HG02970 (cell line): ENCODE measurements at regions not wholly inside any gene's neighbourhood (a gene's known extent, or its start where the extent isn't known, plus 50 kb on each side); places are given as distances from the start of the nearest gene placed in this dataset.
A peak's percentile ranks its signal among the peaks of the same experiment; 100 is the strongest.

Experiments
- ATAC-seq: cut with Tn5 transposase; IDR thresholded peaks from one replicate; pipeline ENCODE4 v1.9.1; 2021; ENCODE audit warnings: mild to moderate bottlenecking, moderate library complexity, moderate number of reproducible peaks; ENCODE audit not compliant: unreplicated experiment, low FRiP score

GRCh38 chr15:92224843-92225242 is 168.8 kb upstream of the ST8SIA2 start:
- no peak for ATAC-seq

GRCh38 chr15:92226020-92226612 is 167.6 kb upstream of the ST8SIA2 start:
- no peak for ATAC-seq

- no peak for ATAC-seq
Observed at GRCh38 chr15:92228830-92229229, 164.9 kb upstream of the ST8SIA2 start.

DNA sequence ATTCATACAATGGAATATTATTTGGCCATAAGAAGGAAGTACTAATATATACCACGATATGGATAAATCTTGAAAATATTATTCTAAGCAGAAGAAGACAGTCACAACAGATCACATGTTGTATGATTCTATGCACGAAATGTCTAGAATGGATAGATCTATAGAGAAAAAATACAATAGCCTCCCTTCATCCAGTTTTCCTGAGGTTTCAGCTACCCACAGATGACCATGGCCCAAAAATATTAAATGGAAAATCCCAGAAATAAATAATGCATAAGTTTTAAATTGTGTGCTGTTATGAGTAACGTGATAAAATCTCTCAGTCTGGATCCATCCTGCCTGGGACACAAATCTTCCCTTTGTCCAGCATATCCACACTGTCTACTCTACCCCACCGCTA is 162.2 kb upstream of the ST8SIA2 start:
- no peak for ATAC-seq

GRCh38 chr15:92232317-92232716 is 161.4 kb upstream of the ST8SIA2 start:
- no peak for ATAC-seq

DNA sequence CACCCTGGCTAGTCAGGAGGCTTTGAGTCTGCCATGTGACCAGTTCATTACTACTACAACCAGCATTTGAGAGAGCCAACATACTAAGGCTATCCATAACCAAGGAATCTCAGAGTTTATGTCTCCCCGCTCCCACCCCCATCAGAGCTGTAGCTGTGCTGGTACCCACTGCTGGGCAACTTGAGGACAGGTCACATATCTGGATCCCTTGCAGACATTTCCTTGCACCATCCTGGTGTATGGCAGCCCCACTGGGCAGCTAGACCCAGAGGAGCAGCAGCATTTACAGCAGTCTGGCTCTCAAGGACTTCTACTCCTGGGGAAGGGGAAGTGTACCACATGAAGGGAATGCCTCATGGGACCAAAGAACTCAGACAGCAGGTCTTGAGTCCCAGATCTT is 160.8 kb upstream of the ST8SIA2 start:
- ATAC-seq: no peak

- ATAC-seq: no peak
Observed at GRCh38 chr15:92243227-92243626, 150.5 kb upstream of the ST8SIA2 start.

GRCh38 chr15:92244703-92245102 is 149.0 kb upstream of the ST8SIA2 start:
- ATAC-seq: no peak

DNA sequence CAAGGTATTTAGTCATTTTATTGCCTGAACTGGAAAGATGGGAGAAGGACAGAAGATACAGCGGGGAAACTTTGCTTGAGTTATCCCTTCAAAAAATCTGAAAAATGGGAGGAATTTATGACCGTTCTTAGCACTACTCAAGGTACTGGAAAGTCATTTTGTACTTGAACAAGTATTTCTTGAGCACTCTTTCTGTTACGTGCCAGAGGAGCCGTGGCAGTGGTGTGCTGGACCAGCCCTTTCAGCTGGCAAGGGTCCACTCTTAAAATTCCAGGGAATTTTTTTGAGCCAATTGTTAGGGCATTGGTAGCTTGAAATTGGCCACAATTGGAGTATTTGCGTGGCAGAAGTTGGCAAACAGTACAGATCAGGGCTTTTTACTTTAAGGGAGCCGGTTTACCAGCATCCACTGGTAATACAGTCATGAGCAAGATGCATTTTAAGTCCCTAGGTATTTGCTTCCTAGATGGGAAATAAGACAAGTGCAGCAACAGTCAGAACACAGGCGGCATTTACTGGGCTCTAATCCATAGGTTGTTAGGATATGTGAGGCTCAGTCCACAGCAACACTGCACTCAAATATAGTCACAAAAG is 145.9 kb upstream of the ST8SIA2 start:
- ATAC-seq: no peak

- ATAC-seq: no peak
Observed at GRCh38 chr15:92266796-92267685, 126.6 kb upstream of the ST8SIA2 start.

- ATAC-seq: no peak
Observed at GRCh38 chr15:92268900-92269299, 124.8 kb upstream of the ST8SIA2 start.

DNA sequence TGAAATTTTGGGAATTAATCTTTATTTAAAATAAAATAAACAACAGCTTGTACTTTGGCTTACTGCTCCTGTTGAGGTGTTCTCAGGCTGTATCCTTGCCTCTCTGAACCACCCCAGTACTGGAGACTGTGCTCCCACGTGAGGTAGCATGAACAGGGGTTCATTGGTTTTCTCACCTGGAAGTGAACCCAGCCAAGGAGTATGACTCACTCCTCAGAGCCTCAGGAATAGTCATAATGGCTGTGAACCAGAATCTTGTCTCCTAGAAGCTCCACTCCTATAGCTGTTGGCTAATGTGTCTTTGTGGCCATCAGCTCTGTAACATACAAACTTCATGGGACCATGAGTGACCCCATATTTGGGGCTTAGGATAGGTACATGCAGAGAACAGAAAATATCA is 122.5 kb upstream of the ST8SIA2 start:
- ATAC-seq: no peak

DNA sequence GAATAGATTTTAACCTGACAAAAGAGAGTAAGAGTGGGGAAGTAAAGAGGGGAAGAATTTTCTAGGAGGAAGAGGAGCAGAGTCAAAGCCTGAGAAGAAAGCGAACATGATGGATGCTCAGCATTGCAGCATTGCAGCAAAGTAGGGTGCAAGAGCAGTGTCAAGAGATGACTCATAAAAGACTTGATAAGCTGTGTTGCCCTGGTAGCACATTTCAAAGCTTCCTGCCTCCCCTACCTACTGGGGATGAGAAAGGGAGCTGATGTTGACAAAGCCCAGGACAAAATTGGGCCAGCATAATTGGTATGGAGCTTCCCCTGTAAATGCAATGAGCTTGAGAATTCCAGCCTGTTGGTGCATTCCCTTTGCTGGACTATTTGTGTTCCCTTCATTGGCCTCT is 121.6 kb upstream of the ST8SIA2 start:
- no peak for ATAC-seq

DNA sequence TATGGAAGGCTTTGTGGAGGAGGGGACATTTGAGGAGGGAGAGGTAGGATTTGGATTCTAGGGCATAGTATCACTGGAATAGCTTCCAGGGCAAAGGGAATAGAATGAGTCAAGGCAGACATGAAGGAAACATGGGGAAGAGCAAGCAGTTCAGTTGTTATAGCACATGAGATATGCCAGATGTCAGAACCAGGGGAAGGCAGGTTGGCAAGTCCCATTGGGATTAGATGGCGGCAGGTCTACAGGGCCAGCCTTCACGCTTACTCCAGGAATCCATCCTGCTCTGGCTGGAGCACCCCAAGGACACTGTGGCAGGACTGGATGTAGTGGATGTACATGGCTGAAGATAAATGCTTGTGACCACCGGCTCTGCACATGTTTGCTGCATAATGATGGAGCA is 120.4 kb upstream of the ST8SIA2 start:
- ATAC-seq: no peak

DNA sequence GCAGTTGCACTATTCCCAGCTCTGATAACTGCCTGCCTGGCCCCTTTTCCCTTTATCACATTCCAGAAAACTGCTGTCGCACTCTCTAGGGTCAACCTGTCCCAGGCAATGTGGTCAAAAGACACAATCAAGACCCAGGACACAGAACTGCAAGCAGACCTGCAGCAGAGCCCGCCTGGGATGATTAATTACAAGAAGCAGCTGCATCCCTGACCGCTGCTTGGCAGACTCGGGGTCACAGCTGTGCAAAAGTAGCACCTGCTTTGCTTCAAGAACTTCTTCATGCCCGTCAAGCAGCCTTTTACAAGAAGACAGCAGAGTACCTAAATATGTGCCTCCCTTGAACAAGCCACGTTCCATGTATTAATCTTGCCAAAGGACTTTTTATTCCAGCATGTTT is 120.0 kb upstream of the ST8SIA2 start:
- ATAC-seq: no peak

DNA sequence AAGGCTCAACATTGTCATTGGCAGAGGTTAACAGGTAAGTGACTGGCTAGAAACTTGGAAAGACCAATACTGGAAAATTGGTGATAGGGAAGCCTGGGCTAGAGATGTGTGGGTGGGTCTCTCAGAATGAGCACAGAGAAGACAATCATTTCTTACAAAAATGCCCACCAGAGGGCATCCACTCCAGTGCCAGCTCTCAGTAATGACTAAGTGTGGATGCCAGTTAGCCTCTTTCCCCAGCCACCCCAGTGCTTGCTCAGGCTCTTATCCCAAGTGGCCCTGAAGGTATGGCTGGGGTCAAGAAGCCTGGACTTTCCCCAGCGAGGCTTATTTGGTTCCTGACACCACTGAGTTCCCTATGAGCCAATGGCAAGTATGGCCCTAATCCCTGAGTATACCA is 115.9 kb upstream of the ST8SIA2 start:
- no peak for ATAC-seq

GRCh38 chr15:92283813-92284212 is 109.9 kb upstream of the ST8SIA2 start:
- ATAC-seq: no peak

GRCh38 chr15:92288755-92289154 is 104.9 kb upstream of the ST8SIA2 start:
- peak; percentile 74 for ATAC-seq

- ATAC-seq: no peak
Observed at GRCh38 chr15:92289733-92290132, 103.9 kb upstream of the ST8SIA2 start.

GRCh38 chr15:92290359-92290992 is 103.2 kb upstream of the ST8SIA2 start:
- no peak for ATAC-seq

DNA sequence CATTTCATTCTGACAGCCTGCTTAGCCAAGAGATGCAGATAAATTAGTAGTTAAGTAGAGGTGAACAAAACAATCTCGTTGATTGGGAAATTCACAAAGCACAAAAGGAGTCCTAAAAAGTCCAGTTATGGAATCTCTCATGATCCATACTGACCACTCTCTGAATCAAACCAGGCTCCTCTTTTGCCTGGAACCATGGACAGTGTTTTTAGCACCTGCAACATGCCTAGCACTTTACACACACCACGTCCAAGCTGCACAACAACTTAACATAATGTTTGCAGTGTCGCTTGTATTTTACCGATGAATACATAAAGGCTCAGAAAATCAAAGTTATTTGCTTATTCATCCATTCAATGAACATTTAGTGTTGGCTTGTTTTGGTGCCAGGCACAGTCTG is 101.8 kb upstream of the ST8SIA2 start:
- no peak for ATAC-seq
